Activated effector memory CD4-positive, alpha-beta T cell treated with anti-CD3 and anti-CD28 coated beads, Interleukin-2, amount 50 U/mL, for 16 hours (primary cell): ENCODE measurements at regions not wholly inside any gene's neighbourhood (a gene's known extent, or its start where the extent isn't known, plus 50 kb on each side); places are given as distances from the start of the nearest gene placed in this dataset.
A peak's percentile ranks its signal among the peaks of the same experiment; 100 is the strongest.

Experiments
- DNase-seq: peaks from one replicate; pipeline ENCODE4 v3.0.0-alpha.2; 2020

GRCh38 chr4:81650606-81651242, 179.0 kb upstream of the RASGEF1B start:
- no peak for DNase-seq

- DNase-seq: peak; percentile 63
Observed at GRCh38 chr4:81648576-81649275, 177.0 kb upstream of the RASGEF1B start.

- DNase-seq: no peak
Observed at GRCh38 chr4:81647388-81647787, 175.7 kb upstream of the RASGEF1B start.

GRCh38 chr4:81642543-81642942, 170.8 kb upstream of the RASGEF1B start:
- DNase-seq: no peak

- DNase-seq: no peak
Observed at GRCh38 chr4:81639248-81639647, 167.5 kb upstream of the RASGEF1B start.

GRCh38 chr4:81638698-81639097, 167.0 kb upstream of the RASGEF1B start:
- DNase-seq: no peak

- DNase-seq: no peak
Observed at GRCh38 chr4:81635739-81636138, 164.0 kb upstream of the RASGEF1B start.

- DNase-seq: no peak
Observed at GRCh38 chr4:81634766-81635549, 163.3 kb upstream of the RASGEF1B start.

- no peak for DNase-seq
Observed at GRCh38 chr4:81634165-81634564, 162.5 kb upstream of the RASGEF1B start.

- no peak for DNase-seq
Observed at GRCh38 chr4:81632581-81633299, 161.0 kb upstream of the RASGEF1B start.

GRCh38 chr4:81631958-81632441, 160.3 kb upstream of the RASGEF1B start:
- no peak for DNase-seq

- DNase-seq: no peak
Observed at GRCh38 chr4:81629366-81629765, 157.7 kb upstream of the RASGEF1B start.

GRCh38 chr4:81628489-81628888, 156.8 kb upstream of the RASGEF1B start:
- no peak for DNase-seq

GRCh38 chr4:81627590-81627989, 155.9 kb upstream of the RASGEF1B start:
- no peak for DNase-seq

GRCh38 chr4:81626851-81627250, 155.1 kb upstream of the RASGEF1B start:
- DNase-seq: no peak

- no peak for DNase-seq
Observed at GRCh38 chr4:81625422-81626417, 154.0 kb upstream of the RASGEF1B start.

GRCh38 chr4:81623434-81623833, 151.7 kb upstream of the RASGEF1B start:
- DNase-seq: no peak

GRCh38 chr4:81622474-81623184, 150.9 kb upstream of the RASGEF1B start:
- no peak for DNase-seq

- DNase-seq: no peak
Observed at GRCh38 chr4:81622028-81622427, 150.3 kb upstream of the RASGEF1B start.

GRCh38 chr4:81621490-81621889, 149.8 kb upstream of the RASGEF1B start:
- DNase-seq: no peak

GRCh38 chr4:81620442-81620841, 148.7 kb upstream of the RASGEF1B start:
- DNase-seq: no peak
